ENCODE measurements at regions not wholly inside any gene's neighbourhood (a gene's known extent, or its start where the extent isn't known, plus 50 kb on each side); places are given as distances from the start of the nearest gene placed in this dataset.

- Histone ChIP-seq H3K27ac (ENCODE audit: insufficient read depth, low read depth, low read length) (no peak overlapping the region), H4K20me1 (replicated peaks; ENCODE audit: control insufficient read depth, extremely low read depth, insufficient read depth, low read length) (no peaks in the 10 kb centered on the region), H2AFZ (ENCODE audit: low read depth, low read length) (no peak overlapping the region), H3K27me3 (ENCODE audit: control insufficient read depth in 2 of 2, insufficient read depth in 2 of 2, low read length in 2 of 2) (no peaks in the 10 kb centered on the region), H3K9me1 (replicated peaks; ENCODE audit: control insufficient read depth, extremely low read depth, insufficient read depth, low read length) (no peaks in the 10 kb centered on the region), H3K9me3 (replicated peaks; ENCODE audit: control insufficient read depth, insufficient read depth, low read length) (no peaks in the 10 kb centered on the region), H3K79me2 (ENCODE audit: control insufficient read depth, insufficient read depth, low read length) (no peaks in the 10 kb centered on the region), H3K4me2 (ENCODE audit: insufficient read depth, low read length) (no peak overlapping the region), H3K4me1 (ENCODE audit: control insufficient read depth, extremely low read depth, insufficient read depth, low read length) (no peaks in the 10 kb centered on the region), H3K4me3 (replicated peaks in 1 of 3; ENCODE audit: insufficient read depth in 1 of 3, low read depth in 1 of 3, low read length in 3 of 3) (no peak overlapping the region), H3K36me3 (ENCODE audit: control insufficient read depth in 2 of 2, extremely low read depth in 1 of 2, insufficient read depth in 2 of 2, low read length in 2 of 2) (no peaks in the 10 kb centered on the region), H3K9ac (replicated peaks; ENCODE audit: extremely low read depth, insufficient read depth, low read length) (no peak overlapping the region)
- CTCF ChIA-PET, result no interaction called here
- dilution Hi-C loops (cut with MboI; ENCODE audit: extremely low pct_ligation_motif_present, low sequenced_read_pairs), result no loop called here
- POLR2A ChIA-PET, result no interaction called here
- no TSS peak for BruUV-seq (replicated peaks)
- FAIRE-seq (no peak), DNase-seq (ENCODE audit: low read depth, low spot score) (no peak)
- no peak for TF ChIP-seq POLR2AphosphoS5 (IDR thresholded peaks at IDR 0.05; ENCODE audit: insufficient read depth, low read depth, low read length)
- TF ChIP-seq JUN (IDR thresholded peaks at IDR 0.05; ENCODE audit: borderline replicate concordance, insufficient read depth, insufficient read length, low read depth), result no peak
- no peak for TF ChIP-seq MAX (IDR thresholded peaks at IDR 0.05; ENCODE audit: insufficient read depth, insufficient read length)
- no peak for TF ChIP-seq MYC (IDR thresholded peaks at IDR 0.05; ENCODE audit: low read depth, low read length)
- no peak for TF ChIP-seq POLR2A (IDR thresholded peaks at IDR 0.05; ENCODE audit: low read depth, low read length)
- TF ChIP-seq GATA2 (IDR thresholded peaks at IDR 0.05; ENCODE audit: insufficient read depth, insufficient read length, low read depth, low read length), result no peak
- intact Hi-C loops (cut with micrococcal nuclease), result no loop called here
Observed at GRCh38 chr2:239805043-239805329, 220.2 kb downstream of the NDUFA10 start.

GRCh38 chr2:239804161-239805042 lies 220.7 kb downstream of the NDUFA10 start:
- no peak overlapping the region for H2AFZ ChIP-seq (ENCODE audit: low read depth, low read length)
- no peaks in the 10 kb centered on the region for H4K20me1 ChIP-seq (replicated peaks; ENCODE audit: control insufficient read depth, extremely low read depth, insufficient read depth, low read length)
- no peak overlapping the region for H3K4me3 ChIP-seq (replicated peaks in 1 of 3; ENCODE audit: insufficient read depth in 1 of 3, low read depth in 1 of 3, low read length in 3 of 3)
- H3K79me2 ChIP-seq (ENCODE audit: control insufficient read depth, insufficient read depth, low read length), result no peaks in the 10 kb centered on the region
- H3K36me3 ChIP-seq (ENCODE audit: control insufficient read depth in 2 of 2, extremely low read depth in 1 of 2, insufficient read depth in 2 of 2, low read length in 2 of 2), result no peaks in the 10 kb centered on the region
- no peak overlapping the region for H3K27ac ChIP-seq (ENCODE audit: insufficient read depth, low read depth, low read length)
- H3K4me1 ChIP-seq (ENCODE audit: control insufficient read depth, extremely low read depth, insufficient read depth, low read length), result no peaks in the 10 kb centered on the region
- dilution Hi-C loops (cut with MboI; ENCODE audit: extremely low pct_ligation_motif_present, low sequenced_read_pairs), result no loop called here
- intact Hi-C loops (cut with micrococcal nuclease), result no loop called here
- FAIRE-seq (no peak), DNase-seq (ENCODE audit: low read depth, low spot score) (no peak)
- H3K9me1 ChIP-seq (replicated peaks; ENCODE audit: control insufficient read depth, extremely low read depth, insufficient read depth, low read length), result no peaks in the 10 kb centered on the region
- no peaks in the 10 kb centered on the region for H3K9me3 ChIP-seq (replicated peaks; ENCODE audit: control insufficient read depth, insufficient read depth, low read length)
- no peak overlapping the region for H3K4me2 ChIP-seq (ENCODE audit: insufficient read depth, low read length)
- H3K27me3 ChIP-seq (ENCODE audit: control insufficient read depth in 2 of 2, insufficient read depth in 2 of 2, low read length in 2 of 2), result no peaks in the 10 kb centered on the region
- TF ChIP-seq POLR2AphosphoS5 (IDR thresholded peaks at IDR 0.05; ENCODE audit: insufficient read depth, low read depth, low read length) (no peak), GATA2 (IDR thresholded peaks at IDR 0.05; ENCODE audit: insufficient read depth, insufficient read length, low read depth, low read length) (no peak), JUN (IDR thresholded peaks at IDR 0.05; ENCODE audit: borderline replicate concordance, insufficient read depth, insufficient read length, low read depth) (no peak), MAX (IDR thresholded peaks at IDR 0.05; ENCODE audit: insufficient read depth, insufficient read length) (no peak), CTCF (IDR thresholded peaks at IDR 0.05; ENCODE audit: extremely low read depth in 1 of 2, insufficient read depth in 1 of 2, low read depth in 1 of 2, low read length in 2 of 2) (no peak), MYC (IDR thresholded peaks at IDR 0.05; ENCODE audit: low read depth, low read length) (no peak), FOS (IDR thresholded peaks at IDR 0.05; ENCODE audit: borderline replicate concordance, insufficient read depth, low read length) (no peak), EZH2 (IDR thresholded peaks at IDR 0.05; ENCODE audit: borderline replicate concordance, low read depth, low read length, severe bottlenecking) (no peak), POLR2A (IDR thresholded peaks at IDR 0.05; ENCODE audit: low read depth, low read length) (no peak)
- H3K9ac ChIP-seq (replicated peaks; ENCODE audit: extremely low read depth, insufficient read depth, low read length), result no peak overlapping the region
- POLR2A ChIA-PET, result no interaction called here
- CTCF ChIA-PET, result no interaction called here
- no TSS peak for BruUV-seq (replicated peaks)
